Thyroid gland (tissue), 4 donors: ENCODE measurements at regions not wholly inside any gene's neighbourhood (a gene's known extent, or its start where the extent isn't known, plus 50 kb on each side); places are given as distances from the start of the nearest gene placed in this dataset.

ENCODE experiments used
- DNase-seq, 2 donors: peaks; one replicate each; pipeline ENCODE4 v3.0.0-alpha.2; 2019
- H3K27ac ChIP-seq, 3 donors: fragments of 200-600 bp; sonication (generic); 1 replicate in 2 of 3; 2 replicates in 1 of 3; pipeline ENCODE4 v1.5.1; 2016 to 2019; ENCODE audit warnings: mild to moderate bottlenecking in 1 of 3, moderate library complexity in 1 of 3
- H3K27me3 ChIP-seq: fragments of 200-600 bp; sonication (generic); one replicate; pipeline ENCODE4 v1.5.1; 2019
- H3K36me3 ChIP-seq, 2 donors: fragments of 200-600 bp; sonication (generic); one replicate each; pipeline ENCODE4 v1.5.1; 2016 to 2019
- H3K4me1 ChIP-seq, 2 donors: fragments of 200-600 bp; sonication (generic); one replicate each; pipeline ENCODE4 v1.5.1; 2017 to 2019
- H3K4me3 ChIP-seq, 3 donors: fragments of 200-600 bp; sonication (generic); replicated peaks in 1 of 3; 1 replicate in 2 of 3; 2 replicates in 1 of 3; pipeline ENCODE4 v1.5.1; 2016; ENCODE audit warnings: mild to moderate bottlenecking in 1 of 3
- H3K9me3 ChIP-seq: fragments of 200-600 bp; sonication (generic); one replicate; pipeline ENCODE4 v1.5.1; 2017
- POLR2A ChIP-seq, 2 donors: fragments of 450-650 bp; IDR thresholded peaks; one replicate each; pipeline ENCODE4 v1.6.1; 2017; ENCODE audit warnings: antibody characterized with exemption in 2 of 2, mild to moderate bottlenecking in 2 of 2, moderate library complexity in 1 of 2
- WGBS, 2 donors: methylation state at CpG; one replicate each; pipeline ENCODE4 v1.1.5; 2017; 5-methylcytosine and 5-hydroxymethylcytosine counted together
- intact Hi-C: fragments of 100-400 bp; cut with DNase I; formaldehyde crosslinking; loops from one replicate; pipeline ENCODE4 v1.15.1; 2023
- TF ChIP-seq, protein P1 (sequence below), 6 experiments: fragments of 200-600 bp in 3 of 6; fragments of 450-650 bp in 3 of 6; sonication (generic) in 3 of 6; IDR thresholded peaks; one replicate each; pipeline ENCODE4 v1.5.1; 2016 to 2019; ENCODE audit warnings: antibody characterized with exemption in 6 of 6, mild to moderate bottlenecking in 2 of 6, inconsistent platforms in 1 of 6, moderate library complexity in 1 of 6

DNA sequence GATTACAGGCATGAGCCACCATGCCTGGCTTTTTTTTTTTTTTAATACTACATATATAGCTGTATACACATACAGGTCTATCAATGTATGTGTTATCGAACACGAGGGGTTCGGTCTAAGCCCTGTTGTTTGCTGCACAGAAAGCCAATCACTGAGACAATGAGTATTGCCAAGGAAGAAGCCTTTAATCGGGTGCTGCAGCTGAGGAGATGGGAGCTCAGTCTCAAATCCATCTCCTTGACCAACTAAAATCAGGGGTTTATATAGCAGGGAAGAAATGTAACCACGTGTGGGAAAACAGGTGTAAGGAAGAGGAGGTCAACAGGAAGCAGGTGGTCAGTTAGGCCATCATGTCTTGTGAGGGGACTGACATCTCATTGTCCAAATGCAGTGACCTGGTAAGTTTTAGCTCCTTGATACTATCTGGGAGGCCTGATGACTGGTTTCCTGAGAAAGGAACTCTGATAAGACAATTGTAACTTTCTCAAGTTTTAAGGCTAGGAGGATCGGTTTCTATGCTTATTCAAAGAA lies 80.9 kb upstream of the MAP1LC3B2 start:
- no peak for DNase-seq

DNA sequence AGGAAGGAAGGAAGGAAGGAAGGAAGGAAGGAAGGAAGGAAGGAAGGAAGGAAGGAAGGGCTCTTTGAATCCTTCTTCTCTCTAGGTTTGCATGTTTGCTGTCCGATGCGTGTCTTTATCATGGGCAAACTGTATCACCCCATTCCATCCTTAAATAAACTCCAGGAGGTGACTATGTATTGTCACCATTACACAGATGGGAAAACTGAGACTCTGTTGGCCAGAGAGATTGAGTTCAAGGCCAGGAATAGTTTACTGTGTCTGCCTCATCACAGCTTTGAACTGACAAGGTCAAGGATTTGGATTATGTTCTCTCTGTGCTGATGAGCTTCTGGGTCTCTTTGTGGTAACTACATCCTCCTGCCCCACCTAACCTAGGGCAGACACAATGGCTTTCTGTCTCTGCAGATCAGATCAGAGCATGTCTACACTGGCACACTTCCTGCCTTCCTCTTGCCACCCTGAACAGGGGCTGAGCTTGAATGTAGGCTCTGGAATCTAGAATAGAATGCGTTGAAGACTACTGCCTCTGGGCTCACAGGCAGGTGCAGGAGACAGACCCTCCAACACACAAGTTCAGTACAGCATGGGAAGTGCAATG lies 78.9 kb upstream of the MAP1LC3B2 start:
- Histone ChIP-seq H3K27ac (no peak overlapping the region), H3K27me3 (no peaks in the 10 kb centered on the region), H3K4me3 (no peak overlapping the region), H3K4me1 (no peaks in the 10 kb centered on the region), H3K36me3 (no peaks in the 10 kb centered on the region), H3K9me3 (no peaks in the 10 kb centered on the region)
- intact Hi-C loops: no loop called here
- TF ChIP-seq, protein P1, sequence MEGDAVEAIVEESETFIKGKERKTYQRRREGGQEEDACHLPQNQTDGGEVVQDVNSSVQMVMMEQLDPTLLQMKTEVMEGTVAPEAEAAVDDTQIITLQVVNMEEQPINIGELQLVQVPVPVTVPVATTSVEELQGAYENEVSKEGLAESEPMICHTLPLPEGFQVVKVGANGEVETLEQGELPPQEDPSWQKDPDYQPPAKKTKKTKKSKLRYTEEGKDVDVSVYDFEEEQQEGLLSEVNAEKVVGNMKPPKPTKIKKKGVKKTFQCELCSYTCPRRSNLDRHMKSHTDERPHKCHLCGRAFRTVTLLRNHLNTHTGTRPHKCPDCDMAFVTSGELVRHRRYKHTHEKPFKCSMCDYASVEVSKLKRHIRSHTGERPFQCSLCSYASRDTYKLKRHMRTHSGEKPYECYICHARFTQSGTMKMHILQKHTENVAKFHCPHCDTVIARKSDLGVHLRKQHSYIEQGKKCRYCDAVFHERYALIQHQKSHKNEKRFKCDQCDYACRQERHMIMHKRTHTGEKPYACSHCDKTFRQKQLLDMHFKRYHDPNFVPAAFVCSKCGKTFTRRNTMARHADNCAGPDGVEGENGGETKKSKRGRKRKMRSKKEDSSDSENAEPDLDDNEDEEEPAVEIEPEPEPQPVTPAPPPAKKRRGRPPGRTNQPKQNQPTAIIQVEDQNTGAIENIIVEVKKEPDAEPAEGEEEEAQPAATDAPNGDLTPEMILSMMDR (IDR thresholded peaks at IDR 0.05): no peak
- TF ChIP-seq POLR2A (IDR thresholded peaks at IDR 0.05): no peak
- no peak for DNase-seq
- 82 to 91% methylated on average over 3 of the region's 3 CpGs for WGBS, 2 donors

More for the DNA sequence above, 80.9 kb upstream of the MAP1LC3B2 start:
- Histone ChIP-seq H3K4me3 (no peak overlapping the region), H3K27me3 (no peaks in the 10 kb centered on the region), H3K36me3 (no peaks in the 10 kb centered on the region), H3K4me1 (no peaks in the 10 kb centered on the region), H3K9me3 (no peaks in the 10 kb centered on the region), H3K27ac (no peak overlapping the region)
- TF ChIP-seq POLR2A (IDR thresholded peaks at IDR 0.05): no peak
- TF ChIP-seq, protein P1 (IDR thresholded peaks at IDR 0.05): no peak
- 84 to 85% methylated on average over 6 of the region's 6 CpGs for WGBS, 2 donors
- intact Hi-C loops: no loop called here

DNA sequence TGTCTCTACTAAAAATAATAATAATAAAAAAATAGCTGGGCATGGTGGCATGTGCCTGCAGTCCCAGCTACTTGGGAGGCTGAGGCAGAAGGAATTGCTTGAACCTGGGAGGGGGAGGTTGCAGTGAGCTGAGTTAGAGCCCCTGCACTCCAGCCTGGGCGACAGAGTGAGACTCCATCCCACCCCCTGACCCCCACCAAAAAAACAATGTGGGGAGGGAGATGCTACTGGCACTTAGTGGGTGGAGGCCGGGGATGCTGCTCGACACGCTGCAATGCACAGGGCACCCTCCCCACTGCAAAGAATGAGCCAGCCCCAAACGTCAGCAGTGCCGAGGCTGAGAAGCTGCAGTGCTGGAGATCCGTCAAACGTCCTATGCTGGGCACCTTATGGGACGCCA lies 77.5 kb upstream of the MAP1LC3B2 start:
- Histone ChIP-seq H3K9me3 (no peaks in the 10 kb centered on the region), H3K36me3 (no peaks in the 10 kb centered on the region), H3K4me3 (no peak overlapping the region), H3K27me3 (no peaks in the 10 kb centered on the region), H3K4me1 (no peaks in the 10 kb centered on the region), H3K27ac (no peak overlapping the region)
- DNase-seq: no peak
- 64 to 69% methylated on average over 9 of the region's 9 CpGs for WGBS, 2 donors
- TF ChIP-seq, protein P1 (IDR thresholded peaks at IDR 0.05): no peak
- TF ChIP-seq POLR2A (IDR thresholded peaks at IDR 0.05): no peak
- intact Hi-C loops: no loop called here

DNA sequence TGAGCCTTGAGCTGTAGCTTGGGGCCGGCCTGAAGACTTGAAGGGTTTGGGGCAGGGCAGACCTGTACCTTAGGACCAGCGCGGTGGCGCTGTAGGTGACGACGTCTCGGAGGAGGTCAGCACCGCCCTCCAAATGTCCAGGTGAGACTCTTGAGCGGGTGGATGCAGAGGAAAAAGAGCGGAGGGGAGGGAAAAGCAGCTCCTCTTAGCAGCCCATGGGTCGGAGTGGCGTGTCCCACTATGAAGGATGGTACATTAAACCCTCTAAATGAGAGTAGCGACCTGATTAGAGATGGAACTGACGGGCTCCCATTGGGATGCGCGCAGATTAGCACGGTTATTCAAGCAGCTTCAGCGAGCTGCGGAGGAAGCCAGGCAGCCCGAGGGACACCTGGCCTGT lies 77.0 kb upstream of the MAP1LC3B2 start:
- Histone ChIP-seq H3K4me3 (no peak overlapping the region), H3K27ac (no peak overlapping the region), H3K9me3 (no peaks in the 10 kb centered on the region), H3K4me1 (no peaks in the 10 kb centered on the region), H3K27me3 (no peaks in the 10 kb centered on the region), H3K36me3 (no peaks in the 10 kb centered on the region)
- DNase-seq: no peak
- 65 to 82% methylated on average over 19 to 20 of the region's 20 CpGs for WGBS, 2 donors
- intact Hi-C loops: no loop called here
- TF ChIP-seq, protein P1 (IDR thresholded peaks at IDR 0.05): no peak
- TF ChIP-seq POLR2A (IDR thresholded peaks at IDR 0.05): no peak

DNA sequence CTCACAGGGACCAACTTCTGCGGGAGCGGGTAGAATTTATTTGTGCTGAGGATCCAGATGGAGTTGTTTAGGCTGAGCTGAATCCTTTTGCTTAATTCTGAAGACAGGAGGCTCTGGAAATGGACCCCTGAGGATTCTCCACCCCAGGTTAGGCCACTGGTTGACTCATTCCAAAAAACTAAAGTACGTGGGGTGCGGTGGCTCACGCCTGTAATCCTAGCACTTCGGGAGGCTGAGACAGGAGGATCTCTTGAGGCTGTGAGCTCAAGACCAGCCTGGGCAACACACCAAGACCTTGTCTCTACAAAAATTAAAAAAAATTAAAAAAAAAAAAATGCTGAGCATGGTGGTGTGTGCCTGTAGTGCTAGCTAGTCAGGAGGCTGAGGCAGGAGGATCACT lies 76.3 kb upstream of the MAP1LC3B2 start:
- Histone ChIP-seq H3K4me1 (no peaks in the 10 kb centered on the region), H3K4me3 (no peak overlapping the region), H3K36me3 (no peaks in the 10 kb centered on the region), H3K9me3 (no peaks in the 10 kb centered on the region), H3K27ac (no peak overlapping the region), H3K27me3 (no peaks in the 10 kb centered on the region)
- TF ChIP-seq, protein P1 (IDR thresholded peaks at IDR 0.05): no peak
- TF ChIP-seq POLR2A (IDR thresholded peaks at IDR 0.05): no peak
- no peak for DNase-seq
- intact Hi-C loops: no loop called here
- WGBS, 2 donors: 91 to 98% methylated on average over 4 to 6 of the region's 6 CpGs
